Activated CD4-positive, alpha-beta T cell treated with anti-CD3 and anti-CD28 coated beads, Interleukin-2, amount 50 U/mL, for 4 hours (primary cell): ENCODE measurements at regions not wholly inside any gene's neighbourhood (a gene's known extent, or its start where the extent isn't known, plus 50 kb on each side); places are given as distances from the start of the nearest gene placed in this dataset.
"Not testable (repeated sequence)": the region's sequence is repeated elsewhere in the genome, so short reads cannot be mapped to it uniquely, and the experiment has no call there.

Experiments used
- DNase-seq, 2 experiments: peaks; one replicate each; pipeline ENCODE4 v3.0.0-alpha.2; 2020

GRCh38 chr5:72649449-72649848 is 142.2 kb upstream of the ZNF366 start:
- DNase-seq = no peak

GRCh38 chr5:72648480-72648879 is 141.3 kb upstream of the ZNF366 start:
- DNase-seq = no peak

GRCh38 chr5:72647806-72648205 is 140.6 kb upstream of the ZNF366 start:
- DNase-seq = no peak

- DNase-seq = no peak
Observed at GRCh38 chr5:72646246-72646866, 139.1 kb upstream of the ZNF366 start.

- no peak for DNase-seq
Observed at GRCh38 chr5:72645064-72645846, 138.0 kb upstream of the ZNF366 start.

GRCh38 chr5:72644296-72644695 is 137.1 kb upstream of the ZNF366 start:
- DNase-seq = no peak

- DNase-seq = no peak
Observed at GRCh38 chr5:72641164-72641563, 134.0 kb upstream of the ZNF366 start.

- no peak for DNase-seq
Observed at GRCh38 chr5:72637058-72637457, 129.8 kb upstream of the ZNF366 start.

GRCh38 chr5:72636565-72636964 is 129.4 kb upstream of the ZNF366 start:
- DNase-seq = not testable (repeated sequence)

GRCh38 chr5:72634444-72634843 is 127.2 kb upstream of the ZNF366 start:
- DNase-seq = no peak

GRCh38 chr5:72633649-72634048 is 126.4 kb upstream of the ZNF366 start:
- DNase-seq = no peak

GRCh38 chr5:72633041-72633445 is 125.8 kb upstream of the ZNF366 start:
- no peak for DNase-seq

- no peak for DNase-seq
Observed at GRCh38 chr5:72630721-72631120, 123.5 kb upstream of the ZNF366 start.

GRCh38 chr5:72630081-72630480 is 122.9 kb upstream of the ZNF366 start:
- no peak for DNase-seq

- no peak for DNase-seq
Observed at GRCh38 chr5:72628771-72629371, 121.7 kb upstream of the ZNF366 start.

GRCh38 chr5:72625332-72625731 is 118.1 kb upstream of the ZNF366 start:
- DNase-seq = no peak

- DNase-seq = no peak
Observed at GRCh38 chr5:72624641-72625236, 117.5 kb upstream of the ZNF366 start.

GRCh38 chr5:72623936-72624335 is 116.7 kb upstream of the ZNF366 start:
- no peak for DNase-seq

- no peak for DNase-seq
Observed at GRCh38 chr5:72623323-72623722, 116.1 kb upstream of the ZNF366 start.

- DNase-seq = no peak
Observed at GRCh38 chr5:72622170-72622760, 115.1 kb upstream of the ZNF366 start.

- no peak for DNase-seq
Observed at GRCh38 chr5:72621576-72621975, 114.4 kb upstream of the ZNF366 start.

GRCh38 chr5:72619677-72620076 is 112.5 kb upstream of the ZNF366 start:
- no peak for DNase-seq

- no peak for DNase-seq
Observed at GRCh38 chr5:72619251-72619650, 112.0 kb upstream of the ZNF366 start.
